GM19043 (cell line): ENCODE measurements at regions not wholly inside any gene's neighbourhood (a gene's known extent, or its start where the extent isn't known, plus 50 kb on each side); places are given as distances from the start of the nearest gene placed in this dataset.

ENCODE experiments used
- ATAC-seq: cut with Tn5 transposase; IDR thresholded peaks from one replicate; pipeline ENCODE4 v1.9.1; 2021; ENCODE audit warnings: low read depth; ENCODE audit not compliant: unreplicated experiment

- ATAC-seq: no peak
Observed at GRCh38 chr10:36188080-36188453, 546.0 kb upstream of the FZD8 start.

- no peak for ATAC-seq
Observed at GRCh38 chr10:36187380-36188079, 545.4 kb upstream of the FZD8 start.

GRCh38 chr10:36185097-36185496, 543.0 kb upstream of the FZD8 start:
- no peak for ATAC-seq

- ATAC-seq: no peak
Observed at GRCh38 chr10:36183726-36184125, 541.6 kb upstream of the FZD8 start.

GRCh38 chr10:36183056-36183455, 541.0 kb upstream of the FZD8 start:
- no peak for ATAC-seq

- no peak for ATAC-seq
Observed at GRCh38 chr10:36182606-36183005, 540.5 kb upstream of the FZD8 start.

- no peak for ATAC-seq
Observed at GRCh38 chr10:36182179-36182566, 540.1 kb upstream of the FZD8 start.

- no peak for ATAC-seq
Observed at GRCh38 chr10:36181426-36182178, 539.5 kb upstream of the FZD8 start.

- ATAC-seq: no peak
Observed at GRCh38 chr10:36178616-36179015, 536.5 kb upstream of the FZD8 start.

- ATAC-seq: no peak
Observed at GRCh38 chr10:36177071-36177470, 535.0 kb upstream of the FZD8 start.

GRCh38 chr10:36175954-36176353, 533.9 kb upstream of the FZD8 start:
- no peak for ATAC-seq

- no peak for ATAC-seq
Observed at GRCh38 chr10:36173364-36173763, 531.3 kb upstream of the FZD8 start.

GRCh38 chr10:36171953-36172940, 530.2 kb upstream of the FZD8 start:
- ATAC-seq: no peak

GRCh38 chr10:36171556-36171952, 529.5 kb upstream of the FZD8 start:
- ATAC-seq: no peak

- ATAC-seq: no peak
Observed at GRCh38 chr10:36170943-36171501, 528.9 kb upstream of the FZD8 start.

GRCh38 chr10:36170142-36170719, 528.1 kb upstream of the FZD8 start:
- no peak for ATAC-seq

GRCh38 chr10:36168777-36169176, 526.7 kb upstream of the FZD8 start:
- no peak for ATAC-seq

- ATAC-seq: no peak
Observed at GRCh38 chr10:36164556-36165504, 522.7 kb upstream of the FZD8 start.

GRCh38 chr10:36163827-36164226, 521.7 kb upstream of the FZD8 start:
- no peak for ATAC-seq
